Keratinocyte (primary cell): ENCODE measurements at regions not wholly inside any gene's neighbourhood (a gene's known extent, or its start where the extent isn't known, plus 50 kb on each side); places are given as distances from the start of the nearest gene placed in this dataset.

Experiments
- DNase-seq: peaks from one replicate; pipeline ENCODE4 v3.0.0-alpha.2; 2011; ENCODE audit warnings: low read depth, missing footprints, low spot score
- FAIRE-seq: peaks from 2 replicates; lab custom pipeline; 2011; peaks lifted over from hg19 to GRCh38; lab: Jason Lieb, UNC
- H2AFZ ChIP-seq: 2 replicates; pipeline ENCODE4 v1.6.0; 2012; ENCODE audit warnings: low read length, control low read depth, inconsistent platforms; ENCODE audit not compliant: control insufficient read depth
- H3K27ac ChIP-seq: 2 replicates; pipeline ENCODE4 v1.5.1; 2011; ENCODE audit warnings: low read length; ENCODE audit not compliant: control insufficient read depth, insufficient read depth
- H3K27me3 ChIP-seq: 3 replicates; pipeline ENCODE4 v1.6.0; 2011; ENCODE audit warnings: low read length; ENCODE audit not compliant: control insufficient read depth, insufficient read depth; ENCODE audit errors: extremely low read depth
- H3K36me3 ChIP-seq, 2 experiments: 2 replicates in 1 of 2; 3 replicates in 1 of 2; pipeline ENCODE4 v1.5.1; 2011; ENCODE audit warnings: low read length in 2 of 2, mild to moderate bottlenecking in 1 of 2; ENCODE audit not compliant: control insufficient read depth in 2 of 2, insufficient read depth in 2 of 2; ENCODE audit errors: extremely low read depth in 1 of 2
- H3K4me1 ChIP-seq: 3 replicates; pipeline ENCODE4 v1.5.1; 2011; ENCODE audit warnings: low read length; ENCODE audit not compliant: control insufficient read depth, insufficient read depth; ENCODE audit errors: extremely low read depth
- H3K4me2 ChIP-seq: 3 replicates; pipeline ENCODE4 v1.6.0; 2011; ENCODE audit warnings: low read depth, low read length; ENCODE audit not compliant: control insufficient read depth, insufficient read depth; ENCODE audit errors: extremely low read depth
- H3K4me3 ChIP-seq, 3 experiments: fragments of 200-600 bp in 1 of 3; sonication (generic) in 1 of 3; 2 replicates in 2 of 3; 3 replicates in 1 of 3; pipeline ENCODE4 v1.5.1; 2011 to 2016; ENCODE audit warnings: low read length in 3 of 3, mild to moderate bottlenecking in 3 of 3, control low read depth in 2 of 3, inconsistent platforms in 1 of 3, low read depth in 1 of 3, mixed read lengths in 1 of 3, mixed run types in 1 of 3, moderate library complexity in 1 of 3; ENCODE audit not compliant: control insufficient read depth in 2 of 3, insufficient read depth in 2 of 3; ENCODE audit errors: extremely low read depth in 1 of 3
- H3K79me2 ChIP-seq: 2 replicates; pipeline ENCODE4 v1.6.0; 2012; ENCODE audit warnings: low read length; ENCODE audit not compliant: control insufficient read depth, insufficient read depth
- H3K9ac ChIP-seq: 3 replicates; pipeline ENCODE4 v1.6.0; 2011; ENCODE audit warnings: low read length; ENCODE audit not compliant: control insufficient read depth, insufficient read depth; ENCODE audit errors: extremely low read depth
- H3K9me1 ChIP-seq: 3 replicates; pipeline ENCODE4 v1.6.0; 2011; ENCODE audit warnings: low read length; ENCODE audit not compliant: control insufficient read depth, insufficient read depth; ENCODE audit errors: extremely low read depth
- H3K9me3 ChIP-seq: 2 replicates; pipeline ENCODE4 v1.5.1; 2012; ENCODE audit warnings: low read depth, low read length; ENCODE audit not compliant: control insufficient read depth
- H4K20me1 ChIP-seq: 3 replicates; pipeline ENCODE4 v1.6.0; 2011; ENCODE audit warnings: low read length; ENCODE audit not compliant: control insufficient read depth, insufficient read depth; ENCODE audit errors: extremely low read depth
- CTCF ChIP-seq, 3 experiments: IDR thresholded peaks in 1 of 3; conservative IDR thresholded peaks in 1 of 3; optimal IDR thresholded peaks in 1 of 3; 2 replicates in 2 of 3; 3 replicates in 1 of 3; pipeline versions ENCODE3 to v1.5.1; 2011; ENCODE audit warnings: low read length in 3 of 3, mild to moderate bottlenecking in 3 of 3, moderate library complexity in 2 of 3, control low read depth in 1 of 3, inconsistent platforms in 1 of 3; ENCODE audit not compliant: insufficient read depth in 2 of 3; ENCODE audit errors: extremely low read depth in 1 of 3
- EZH2 ChIP-seq: IDR thresholded peaks from one replicate; pipeline ENCODE4 v1.6.1; 2012; ENCODE audit warnings: inconsistent platforms, mild to moderate bottlenecking, low read length, moderate library complexity
- dilution Hi-C: fragments of 300-500 bp; cut with MboI; formaldehyde crosslinking; loops from one replicate; pipeline ENCODE4 v1.7.0; 2020; ENCODE audit warnings: low sequenced_read_pairs; ENCODE audit not compliant: extremely low pct_ligation_motif_present

DNA sequence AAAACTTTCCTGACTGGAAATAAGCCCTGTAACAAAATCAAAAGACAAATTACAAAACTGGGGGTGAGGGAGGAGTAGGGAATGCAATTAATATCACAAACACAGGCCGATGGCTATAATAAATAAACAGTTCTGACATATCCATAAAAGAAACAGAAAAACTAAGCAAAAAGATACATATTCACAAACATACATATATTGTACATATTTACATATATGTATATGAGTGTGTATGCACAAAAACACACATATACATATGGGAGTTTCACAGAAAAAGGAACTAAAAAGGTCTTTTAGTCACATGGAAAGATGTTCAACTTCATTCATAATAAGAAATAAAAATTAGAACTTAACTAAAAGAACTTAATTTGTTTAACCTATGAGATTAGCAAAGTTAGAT, 292.7 kb downstream of the TFAP2A start:
- no peaks in the 10 kb centered on the region for H3K36me3 ChIP-seq
- no peaks in the 10 kb centered on the region for H3K79me2 ChIP-seq
- no peaks in the 10 kb centered on the region for H3K9me1 ChIP-seq
- DNase-seq (no peak), FAIRE-seq (no peak)
- H3K4me2 ChIP-seq, result no peak overlapping the region
- H2AFZ ChIP-seq, result no peak overlapping the region
- H3K9ac ChIP-seq, result no peak overlapping the region
- dilution Hi-C loops, result no loop called here
- H3K27ac ChIP-seq, result no peak overlapping the region
- TF ChIP-seq CTCF (optimal IDR thresholded peaks at IDR 0.05 in 1 of 3, IDR thresholded peaks at IDR 0.05 in 1 of 3, conservative IDR thresholded peaks at IDR 0.05 in 1 of 3; ENCODE audit: extremely low read depth in 1 of 3, insufficient read depth in 2 of 3, low read length in 3 of 3) (no peak), EZH2 (no peak)
- H3K4me3 ChIP-seq, result no peak overlapping the region
- no peaks in the 10 kb centered on the region for H3K27me3 ChIP-seq
- H4K20me1 ChIP-seq, result no peaks in the 10 kb centered on the region
- no peaks in the 10 kb centered on the region for H3K9me3 ChIP-seq
- no peaks in the 10 kb centered on the region for H3K4me1 ChIP-seq

DNA sequence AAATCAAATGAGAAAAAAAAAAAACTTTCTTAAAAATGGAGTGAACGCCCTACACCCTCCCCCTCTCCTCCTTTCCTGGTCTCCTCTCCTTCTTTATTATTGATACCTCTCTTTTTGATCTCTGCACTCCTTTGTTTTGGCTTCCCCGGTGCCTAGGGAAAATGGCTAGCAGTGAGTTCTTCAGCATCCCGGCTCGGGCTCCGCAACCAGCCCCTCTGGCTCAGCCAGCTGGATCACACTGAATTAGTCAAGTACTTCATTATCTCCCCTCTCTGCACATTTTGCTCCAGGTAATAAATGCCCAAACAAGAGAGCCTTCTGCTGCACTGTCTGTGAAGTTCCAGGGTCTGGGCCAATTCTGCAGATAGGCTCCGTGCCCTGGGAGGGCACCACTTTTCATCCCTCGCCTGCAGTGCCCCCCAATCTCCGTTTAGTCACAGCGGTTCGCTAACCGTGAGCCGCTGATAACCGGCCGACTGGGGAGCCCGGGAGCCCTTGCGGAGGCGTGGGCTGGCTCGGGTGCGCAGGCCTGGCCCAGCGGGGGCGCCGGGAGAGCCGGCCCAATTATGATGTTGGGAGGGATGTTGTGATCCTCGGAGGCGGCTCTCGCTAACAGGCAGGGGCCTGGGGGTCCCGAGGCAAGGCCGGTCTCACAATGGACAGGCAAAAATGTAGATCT, 301.9 kb downstream of the TFAP2A start:
- H2AFZ ChIP-seq, result no peak overlapping the region
- no peak for FAIRE-seq

More for the DNA sequence above, 301.9 kb downstream of the TFAP2A start:
- H3K9ac ChIP-seq, result no peak overlapping the region
- no peaks in the 10 kb centered on the region for H3K79me2 ChIP-seq
- H3K9me3 ChIP-seq, result no peaks in the 10 kb centered on the region
- H3K4me3 ChIP-seq, result no peak overlapping the region
- H4K20me1 ChIP-seq, result no peaks in the 10 kb centered on the region
- H3K4me1 ChIP-seq, result no peaks in the 10 kb centered on the region
- dilution Hi-C loops, result no loop called here
- no peaks in the 10 kb centered on the region for H3K9me1 ChIP-seq
- no peaks in the 10 kb centered on the region for H3K27me3 ChIP-seq
- H3K27ac ChIP-seq, result no peak overlapping the region
- DNase-seq, result no peak
- H3K36me3 ChIP-seq, result no peaks in the 10 kb centered on the region
- TF ChIP-seq EZH2 (no peak), CTCF (optimal IDR thresholded peaks at IDR 0.05 in 1 of 3, IDR thresholded peaks at IDR 0.05 in 1 of 3, conservative IDR thresholded peaks at IDR 0.05 in 1 of 3; ENCODE audit: extremely low read depth in 1 of 3, insufficient read depth in 2 of 3, low read length in 3 of 3) (no peak)
- H3K4me2 ChIP-seq, result no peak overlapping the region
